Activated CD4-positive, alpha-beta T cell treated with anti-CD3 and anti-CD28 coated beads, Interleukin-2, amount 50 U/mL, for 24 hours (primary cell): ENCODE measurements at regions not wholly inside any gene's neighbourhood (a gene's known extent, or its start where the extent isn't known, plus 50 kb on each side); places are given as distances from the start of the nearest gene placed in this dataset.

Source experiments
- DNase-seq, 2 donors: peaks; one replicate each; pipeline ENCODE4 v3.0.0-alpha.2; 2020; ENCODE audit warnings: low read depth in 1 of 2, low spot score in 1 of 2

DNA sequence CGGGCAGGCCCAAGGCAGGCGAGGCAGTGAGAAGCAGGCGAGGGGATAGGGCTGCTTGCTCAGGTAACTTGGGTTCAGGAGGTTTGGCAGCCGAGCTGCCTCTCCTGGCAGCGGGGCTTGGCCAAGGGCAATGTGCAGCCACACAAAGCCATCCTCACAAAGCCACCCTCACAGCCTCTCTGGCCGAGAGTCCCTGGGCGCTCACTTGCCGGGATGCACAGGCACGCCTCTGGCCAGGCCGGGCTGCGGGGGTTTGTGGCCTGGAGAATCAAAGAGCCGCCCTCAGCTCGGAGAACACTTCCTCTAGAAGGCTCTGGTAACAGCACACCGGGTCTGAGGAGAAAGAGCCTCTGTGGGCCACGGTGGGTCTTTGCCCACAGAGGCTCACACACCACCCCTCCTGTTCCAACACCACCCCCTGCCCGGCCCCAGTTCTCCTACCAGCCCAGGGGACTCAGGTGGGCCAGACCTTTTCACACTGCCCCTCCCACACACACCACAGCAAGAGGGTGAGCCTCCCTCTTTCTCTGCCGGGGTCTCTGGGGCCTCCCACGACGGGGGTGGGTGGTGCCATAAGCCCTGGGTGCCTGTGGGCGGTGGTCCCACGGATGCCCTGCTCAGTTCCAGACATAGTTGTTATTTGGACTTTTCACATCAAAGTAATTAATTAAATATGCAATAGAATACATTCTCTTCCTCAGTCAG is 186.9 kb downstream of the ZFP36L2 start:
- no peak for DNase-seq

DNA sequence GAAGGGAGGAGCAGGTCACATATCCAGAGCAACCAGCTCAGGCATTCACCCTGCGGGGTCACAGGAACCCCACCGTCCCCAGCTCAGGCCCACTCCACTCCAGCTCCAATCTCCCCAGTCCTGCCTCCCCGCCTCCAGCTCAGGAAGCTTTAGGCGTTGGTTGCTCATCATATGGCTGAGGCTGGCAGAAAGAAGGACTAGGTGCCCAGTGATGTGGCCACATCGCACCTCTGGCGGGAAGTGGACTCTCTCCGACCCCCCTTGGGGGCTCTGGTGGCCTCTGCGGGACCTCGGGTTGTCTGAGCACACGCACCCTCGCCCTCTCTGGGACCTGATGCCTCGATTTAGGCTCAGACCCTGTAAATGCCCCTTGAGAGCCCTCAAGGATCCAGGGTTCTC is 187.7 kb downstream of the ZFP36L2 start:
- no peak for DNase-seq

DNA sequence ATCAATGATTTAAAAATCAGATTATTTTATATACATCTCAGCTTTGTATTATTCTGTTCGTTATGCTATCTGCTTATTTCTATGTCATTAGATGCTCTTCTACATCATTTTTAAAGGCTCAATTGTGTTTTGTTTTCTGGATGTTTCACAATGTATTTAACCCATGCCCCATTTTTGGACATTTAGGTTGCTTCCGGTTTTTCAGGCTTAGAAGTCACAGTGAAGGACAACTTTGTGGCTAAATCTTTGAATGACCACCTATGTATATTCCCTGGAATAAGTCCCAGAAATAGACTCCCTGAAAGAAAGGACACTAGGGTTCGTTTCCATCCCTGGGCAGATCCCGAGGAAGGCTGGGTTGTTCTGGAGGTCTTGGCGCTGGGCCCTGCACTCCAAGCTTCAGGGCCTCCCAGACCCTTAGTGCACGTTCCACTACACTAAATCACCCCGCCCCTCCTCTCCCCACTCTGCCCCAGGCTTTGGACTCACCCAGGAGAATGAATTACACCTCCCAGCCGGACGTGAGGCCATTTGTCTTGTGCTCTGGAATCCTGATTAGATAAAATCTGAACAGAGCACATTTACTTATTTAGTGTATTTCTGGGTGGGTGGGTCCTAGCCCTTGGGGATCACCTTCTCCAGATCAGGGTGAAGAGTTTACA is 188.2 kb downstream of the ZFP36L2 start:
- no peak for DNase-seq

DNA sequence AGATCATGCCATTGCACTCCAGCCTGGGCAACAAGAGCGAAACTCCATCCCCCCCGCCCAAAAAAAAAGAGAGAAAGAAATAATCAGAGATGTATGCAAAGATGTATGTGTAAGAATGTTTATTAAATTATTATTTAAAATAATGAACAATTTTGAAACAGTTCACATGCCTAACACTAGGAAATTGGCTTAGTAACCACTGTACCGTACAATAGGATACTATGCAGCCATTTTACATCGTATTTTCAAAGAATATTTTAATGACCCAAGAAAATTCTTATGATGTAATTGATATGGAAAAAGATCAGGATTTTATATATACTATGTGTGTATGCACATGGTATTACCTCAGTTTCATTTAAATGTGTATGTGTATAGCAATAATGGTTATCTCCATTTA is 190.5 kb downstream of the ZFP36L2 start:
- DNase-seq = no peak

DNA sequence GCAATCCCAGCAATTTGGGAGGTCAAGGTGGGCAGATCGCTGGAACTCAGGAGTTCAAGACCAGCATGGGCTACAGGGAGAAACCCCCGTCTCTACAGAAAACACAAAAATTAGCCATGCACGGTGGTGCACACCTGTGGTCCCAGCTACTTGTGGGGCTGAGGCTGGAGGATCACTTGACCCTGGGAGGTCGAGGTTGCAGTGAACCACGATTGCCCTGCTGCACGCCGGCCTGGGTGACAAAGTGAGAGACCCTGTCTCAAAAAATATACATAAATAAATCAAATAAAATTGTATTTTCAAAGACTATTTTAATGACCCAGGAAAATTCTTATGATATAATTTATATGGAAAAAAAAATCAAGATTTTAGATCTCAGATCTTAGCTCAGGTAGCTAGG is 191.5 kb downstream of the ZFP36L2 start:
- DNase-seq = no peak

DNA sequence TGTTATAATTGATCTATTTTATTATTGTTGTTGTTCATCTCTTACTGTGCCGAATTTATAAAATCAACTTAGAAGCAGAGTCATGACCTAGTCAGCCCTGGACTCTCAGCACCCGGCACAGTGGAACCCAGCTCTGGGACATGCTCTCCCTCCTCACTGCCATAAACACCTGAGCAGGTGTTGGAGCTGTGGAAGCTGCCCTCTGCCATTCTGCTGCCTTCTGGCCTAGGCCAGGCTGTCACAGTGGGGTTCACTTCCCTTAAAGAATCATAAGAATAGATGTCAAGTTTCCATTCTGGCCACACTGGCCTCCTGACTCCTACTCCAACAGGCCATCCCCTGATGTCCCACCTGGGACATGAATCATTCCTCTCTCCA is 192.2 kb downstream of the ZFP36L2 start:
- no peak for DNase-seq

DNA sequence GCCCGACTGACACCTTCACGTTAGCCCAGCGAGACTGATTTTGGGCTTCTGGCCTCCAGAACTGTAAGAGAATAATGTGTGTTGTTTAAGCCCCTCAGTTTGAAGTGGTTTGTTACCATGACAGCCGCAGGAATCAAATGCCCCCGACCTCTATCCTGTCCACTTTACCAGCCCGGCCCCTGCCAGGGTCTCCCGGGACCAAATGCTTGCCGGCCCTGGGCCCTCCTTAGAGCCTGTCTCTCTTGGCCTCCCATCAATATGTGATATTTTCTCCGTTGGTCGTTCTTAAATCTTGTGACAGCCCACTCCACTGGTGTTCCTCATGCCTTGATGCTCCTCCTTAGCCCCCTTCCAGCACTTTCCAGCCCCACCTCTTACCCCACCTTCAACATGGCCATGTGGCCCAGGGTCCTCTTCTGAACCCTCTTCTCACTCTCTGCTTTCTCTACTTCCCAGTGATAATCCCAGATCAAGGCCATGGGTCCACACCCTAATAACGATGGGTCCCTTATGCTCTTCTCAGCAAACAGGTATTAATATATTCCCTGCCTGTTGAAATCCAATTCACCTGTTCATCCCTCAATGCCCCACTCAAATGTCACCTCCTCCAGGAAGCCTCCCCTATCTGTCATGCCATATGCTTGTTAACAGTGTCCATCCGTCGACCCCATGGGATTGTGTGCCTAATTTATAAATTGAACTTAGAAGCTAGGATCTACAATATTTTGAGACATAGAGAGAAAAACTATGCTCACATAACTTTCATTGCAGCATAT is 192.8 kb downstream of the ZFP36L2 start:
- DNase-seq = no peak

DNA sequence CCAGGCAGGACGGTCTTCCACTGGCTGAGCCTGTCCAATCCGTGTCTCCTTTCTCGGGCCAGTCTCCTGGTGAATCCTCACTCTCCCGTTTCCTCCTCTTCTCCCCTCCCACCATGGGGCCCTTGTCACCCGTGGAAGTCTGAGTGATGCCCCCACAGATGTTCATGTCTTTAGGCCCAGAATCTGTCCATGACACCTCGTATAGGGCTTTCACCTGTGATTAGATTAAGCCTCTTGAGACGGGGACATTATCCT is 193.5 kb downstream of the ZFP36L2 start:
- DNase-seq = no peak

DNA sequence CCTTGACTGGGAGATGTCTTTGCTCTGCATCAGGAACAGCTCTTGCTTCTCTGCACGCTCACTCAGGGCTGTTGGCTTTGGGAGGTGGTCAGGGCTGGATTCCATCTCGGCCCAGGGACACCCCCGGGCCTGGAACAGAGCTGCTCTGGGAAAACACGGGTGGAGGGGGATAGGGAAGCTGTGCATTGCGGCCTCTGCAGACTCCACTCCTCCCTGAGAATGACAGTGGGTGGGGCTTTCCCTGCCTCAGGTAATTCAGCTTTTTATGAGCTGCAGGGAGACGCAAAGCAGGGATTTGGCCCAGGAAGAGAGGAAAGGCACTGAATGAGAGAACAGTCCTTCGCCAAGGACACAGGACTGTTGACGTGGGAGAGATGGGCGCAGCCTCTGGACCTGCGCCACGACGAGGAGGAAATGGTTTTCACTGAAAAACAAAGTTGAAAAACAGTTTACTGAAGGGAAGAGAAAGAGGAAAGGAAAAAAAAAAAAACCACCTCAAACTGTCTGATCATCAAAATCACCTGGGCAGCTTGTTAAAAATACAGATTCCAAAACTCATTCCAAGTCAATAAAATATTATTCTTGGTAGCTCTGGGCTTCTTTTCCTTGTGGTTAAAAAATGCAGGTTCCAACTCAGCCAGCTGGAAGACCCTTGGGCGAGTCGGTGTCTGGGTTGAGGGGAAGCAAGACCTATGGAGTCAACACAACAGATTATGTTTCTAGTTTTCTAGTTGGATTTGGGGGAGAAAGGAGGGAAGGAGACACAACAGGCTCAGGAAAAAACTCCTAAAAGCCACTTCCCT is 194.0 kb downstream of the ZFP36L2 start:
- no peak for DNase-seq

DNA sequence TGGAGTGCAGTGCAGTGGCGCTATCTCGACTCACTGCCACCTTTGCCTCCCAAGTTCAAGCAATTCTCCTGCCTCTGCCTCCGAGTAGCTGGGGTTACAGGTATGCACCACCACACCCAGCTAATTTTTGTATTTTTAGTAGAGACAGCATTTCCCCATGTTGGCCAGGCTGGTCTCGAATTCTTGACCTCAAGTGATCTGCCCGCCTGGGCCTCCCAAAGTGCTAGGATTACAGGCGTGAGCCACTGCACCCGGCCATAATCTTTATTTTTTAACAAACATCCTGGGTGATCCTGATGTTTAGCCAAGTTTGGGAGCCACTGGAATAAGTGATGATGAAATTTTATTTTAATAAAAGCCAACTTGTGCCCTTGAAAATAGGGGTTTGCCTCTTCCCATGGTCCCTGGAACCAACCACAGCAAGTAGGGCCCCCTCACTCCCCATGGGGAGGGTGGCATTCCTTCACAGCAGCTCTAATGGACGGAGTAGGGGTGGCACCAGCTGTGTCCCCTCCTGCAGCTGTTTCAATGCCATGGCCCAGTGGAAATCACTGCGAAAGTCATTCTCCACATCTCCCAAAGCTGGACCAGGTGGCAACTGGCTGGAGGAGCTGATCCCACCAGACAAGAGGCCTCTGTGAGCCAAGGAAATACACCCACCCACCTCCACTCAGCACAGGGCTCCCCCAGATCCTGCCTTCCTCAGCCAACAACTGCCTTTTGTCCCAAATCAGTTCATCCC is 194.8 kb downstream of the ZFP36L2 start:
- no peak for DNase-seq

DNA sequence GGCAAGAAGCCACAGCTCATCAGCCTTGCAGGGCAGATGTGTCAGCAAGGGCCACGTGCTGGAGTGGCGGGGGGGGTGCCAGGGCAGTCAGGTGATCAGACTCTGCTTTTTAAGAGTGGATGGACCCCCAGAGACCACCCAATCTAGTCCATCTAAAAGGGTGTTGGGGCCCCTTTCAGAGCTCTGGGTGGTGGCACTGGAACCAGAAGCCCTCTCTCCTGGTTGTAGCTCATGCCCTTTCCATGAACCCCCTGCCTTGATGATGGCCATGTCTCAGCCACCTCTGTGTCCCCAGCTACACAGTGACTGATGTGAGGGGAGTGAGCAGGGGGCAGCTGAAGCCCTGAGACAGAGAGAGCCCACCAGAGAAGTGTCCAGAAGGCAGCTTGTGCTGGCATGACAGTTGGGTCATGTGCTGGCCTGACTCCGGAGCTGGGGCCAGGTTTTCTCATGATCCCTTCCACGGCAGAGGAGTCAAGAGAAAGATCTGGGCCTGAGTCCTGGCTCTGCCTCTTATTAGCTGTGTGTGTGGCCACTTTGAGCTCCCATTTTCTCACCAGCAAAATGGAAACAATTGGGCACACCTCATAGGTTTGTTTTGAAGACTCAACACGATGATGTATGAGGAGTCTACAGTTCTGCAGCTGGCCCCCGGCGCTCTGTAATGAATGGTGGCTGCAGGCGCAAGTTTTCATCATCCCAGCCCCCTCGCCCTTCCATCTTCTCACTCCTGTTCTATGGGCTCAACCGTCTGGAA is 195.7 kb downstream of the ZFP36L2 start:
- DNase-seq = no peak

DNA sequence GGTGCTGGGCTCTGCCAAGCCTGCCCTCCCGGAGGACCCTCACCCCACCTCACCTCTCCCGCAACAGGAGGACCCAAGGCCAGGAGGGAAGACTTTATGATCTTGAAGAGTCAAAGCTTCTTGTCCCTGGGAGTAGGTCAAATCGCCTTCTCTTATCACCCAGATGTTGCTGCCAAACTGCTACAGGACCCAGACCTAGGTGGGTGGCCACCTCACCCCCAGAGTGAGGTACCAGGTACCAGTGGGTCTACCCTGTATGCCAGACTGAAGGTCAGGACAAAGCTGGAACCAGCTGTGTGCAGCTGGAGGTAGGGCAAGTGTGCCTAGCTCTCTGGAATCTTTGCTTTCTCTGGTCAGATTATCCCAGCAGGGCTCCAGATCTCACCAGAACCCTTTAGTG is 197.2 kb downstream of the ZFP36L2 start:
- no peak for DNase-seq

DNA sequence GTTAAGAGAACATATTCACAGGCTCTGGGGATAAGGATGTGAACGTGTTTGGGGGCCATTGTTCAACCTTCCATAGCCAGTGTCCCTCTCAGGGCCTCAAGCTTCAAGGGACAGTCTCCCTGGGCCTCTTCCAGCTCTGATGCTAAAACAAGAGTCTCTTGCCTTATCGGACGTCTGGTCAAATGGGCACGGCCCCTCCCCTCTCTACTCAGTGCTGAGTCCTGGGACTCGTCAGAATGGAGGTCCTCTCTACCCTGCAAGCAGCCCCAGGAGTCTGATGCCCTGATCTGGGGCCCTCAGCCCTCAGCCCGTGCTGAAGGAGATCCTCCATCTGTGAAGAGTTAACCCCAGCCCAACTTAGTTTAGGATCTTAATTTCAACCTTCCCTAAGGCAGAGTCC is 198.2 kb downstream of the ZFP36L2 start:
- DNase-seq = no peak

DNA sequence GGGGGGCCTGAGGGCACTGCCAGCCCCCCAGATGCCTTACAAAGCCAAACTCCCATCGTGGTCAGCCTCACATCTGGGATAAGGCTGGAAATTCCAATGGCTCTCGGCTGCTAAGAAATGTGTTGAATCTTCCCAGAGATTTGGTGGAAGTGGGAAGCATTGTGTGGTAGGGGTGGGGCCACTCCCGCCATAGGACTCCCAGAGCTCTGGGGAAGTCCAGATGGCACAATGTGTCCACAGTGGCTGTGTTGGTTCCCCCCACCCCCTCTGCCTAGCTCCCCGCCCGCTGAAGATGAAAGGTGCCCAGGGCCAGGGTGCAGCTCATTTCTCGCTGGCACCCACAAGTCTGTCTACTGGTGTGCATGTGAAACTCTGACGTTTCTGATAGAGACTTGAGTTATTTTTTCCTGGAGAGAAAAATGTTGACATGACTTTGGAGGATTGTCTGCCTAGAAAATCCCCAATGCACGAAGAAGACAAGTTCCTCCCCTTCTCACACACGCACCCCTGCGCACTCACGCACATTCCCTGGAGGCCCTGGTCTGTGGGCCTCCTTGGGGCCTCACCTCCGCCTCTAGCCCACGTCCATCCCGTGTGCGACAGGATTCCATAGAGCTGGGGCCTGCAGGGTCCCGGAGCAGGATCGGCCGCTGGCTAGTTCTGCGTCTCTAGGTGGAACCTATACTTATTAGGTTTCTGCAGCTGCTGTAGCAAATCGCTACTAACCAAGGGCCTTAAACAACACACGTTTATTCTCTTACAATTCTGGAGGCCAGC is 199.1 kb downstream of the ZFP36L2 start:
- no peak for DNase-seq

DNA sequence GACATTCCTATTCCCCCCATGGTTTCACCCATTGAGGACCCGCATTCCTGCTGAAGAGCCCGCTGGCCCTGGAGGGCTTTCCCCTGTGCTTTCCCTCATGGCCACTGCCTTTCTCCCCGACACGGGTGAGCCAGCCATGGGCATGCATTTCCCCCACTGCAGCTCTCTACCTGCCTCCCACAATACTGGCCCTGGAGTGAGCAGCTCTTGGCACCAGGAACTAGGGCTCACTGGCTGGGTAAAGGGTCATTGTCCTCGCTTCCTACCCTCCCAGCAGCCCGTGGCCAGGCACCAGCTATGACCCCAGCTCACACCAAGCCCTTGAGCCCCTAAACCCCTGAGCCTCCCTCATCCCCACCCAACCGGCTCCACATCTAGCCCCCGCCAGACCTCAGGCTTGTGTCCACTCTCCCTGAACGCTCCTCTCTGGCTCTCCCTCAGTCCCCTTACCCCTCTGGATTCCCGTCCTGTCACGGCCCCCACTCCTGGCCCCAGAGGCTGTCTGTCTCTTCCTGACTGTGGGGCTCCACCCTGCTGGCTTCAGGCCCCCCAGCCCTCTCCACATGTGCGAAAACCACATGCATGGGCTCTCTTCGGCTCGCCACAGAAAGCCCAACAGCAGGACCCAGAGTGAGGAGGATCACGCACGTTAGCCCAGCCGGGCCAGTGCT is 199.8 kb downstream of the ZFP36L2 start:
- DNase-seq = no peak

DNA sequence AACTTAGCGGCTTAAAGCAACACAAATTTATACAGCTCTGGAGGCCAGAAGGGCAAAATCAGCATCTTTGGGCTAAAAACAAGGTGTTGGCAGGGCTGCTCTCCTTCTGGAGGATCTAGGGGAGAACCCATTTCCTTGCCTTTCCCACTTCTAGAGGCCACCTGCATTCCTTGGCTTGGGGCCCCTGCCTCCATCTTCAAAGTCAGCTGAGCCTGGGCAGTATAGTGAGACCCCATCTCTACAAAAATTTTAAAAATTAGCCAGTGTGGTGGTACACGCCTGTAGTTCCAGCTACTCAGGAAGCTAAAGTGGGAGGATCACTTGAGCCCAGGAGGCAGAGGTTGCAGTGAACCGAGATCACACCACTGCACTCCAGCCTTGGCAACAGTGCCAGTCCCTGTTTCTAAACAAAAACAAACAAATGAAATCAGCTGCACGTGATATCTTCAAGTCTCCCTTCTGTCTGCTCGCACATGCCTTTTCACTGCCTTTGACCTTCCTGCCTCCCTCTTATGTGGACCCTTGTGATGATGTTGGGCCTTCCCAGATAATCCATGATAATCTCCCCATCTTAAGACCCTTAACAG is 200.6 kb downstream of the ZFP36L2 start:
- no peak for DNase-seq

DNA sequence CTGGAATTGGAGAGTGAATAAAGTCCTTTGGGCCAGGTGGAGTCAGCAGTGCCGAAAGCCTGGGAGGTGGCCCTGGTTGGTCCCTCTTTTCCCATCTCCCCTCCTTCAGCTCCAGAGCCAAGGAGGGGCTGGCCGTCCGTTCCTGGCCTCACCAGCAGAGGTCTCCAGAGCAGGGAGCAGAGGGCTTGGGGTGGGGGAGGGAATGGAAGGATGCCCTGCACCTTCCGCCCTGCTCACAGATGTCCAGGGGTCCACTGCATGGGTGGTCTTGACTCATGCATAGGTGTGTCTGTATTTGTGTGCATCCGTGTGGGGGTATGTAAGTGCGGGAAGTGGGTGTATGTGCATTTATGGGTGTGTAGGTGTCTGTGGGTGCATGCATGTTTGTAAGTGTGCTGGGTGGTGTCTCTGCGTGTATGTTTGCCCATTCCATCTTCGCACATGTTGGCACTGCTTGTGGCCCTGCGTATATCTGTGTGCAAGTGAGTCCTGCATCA is 201.8 kb downstream of the ZFP36L2 start:
- DNase-seq = peak in 1 of 2 donors; percentile 16

DNA sequence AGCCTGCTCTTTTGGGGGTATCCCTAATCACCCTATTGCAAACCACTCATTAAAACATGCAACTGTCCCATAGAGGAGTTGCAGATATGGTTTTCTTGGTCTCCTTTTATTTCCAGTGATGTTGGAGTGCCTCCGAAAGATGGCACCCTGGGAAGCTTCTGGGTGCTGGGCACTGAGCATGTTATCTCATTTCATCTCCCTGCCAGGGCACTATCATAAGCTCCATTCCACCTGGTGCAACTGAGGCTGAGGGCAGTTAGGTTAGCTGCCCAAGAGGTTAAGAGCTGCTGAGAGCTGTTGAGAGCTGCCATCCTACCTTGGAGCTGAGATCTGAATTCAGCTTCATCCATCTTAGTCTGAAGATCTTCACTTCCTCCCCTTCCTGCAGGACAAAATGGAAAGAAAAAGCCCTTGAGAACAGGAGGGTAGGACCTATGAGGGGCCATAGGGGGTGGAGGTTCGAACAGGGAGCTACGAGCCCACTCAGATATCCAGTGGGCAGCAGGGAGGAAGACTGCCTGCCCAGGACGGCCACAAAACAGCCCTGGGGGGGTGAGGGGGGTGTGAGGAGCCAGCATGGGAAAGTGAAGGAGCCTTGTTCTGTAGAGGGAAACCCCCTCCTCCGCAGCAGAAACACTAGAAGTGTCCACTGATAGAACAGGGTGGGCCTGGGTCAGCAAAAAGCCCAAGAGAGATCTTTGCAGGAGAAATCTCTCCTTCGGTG is 202.5 kb downstream of the ZFP36L2 start:
- DNase-seq = no peak
